HCT116 (cell line): ENCODE measurements at regions not wholly inside any gene's neighbourhood (a gene's known extent, or its start where the extent isn't known, plus 50 kb on each side); places are given as distances from the start of the nearest gene placed in this dataset.

ENCODE experiments used
- ATAC-seq: fragments of 200-7000 bp; cut with Tn5 transposase; 2 replicates; pipeline ENCODE4 v1.9.1; 2020; ENCODE audit warnings: mild to moderate bottlenecking, moderate library complexity
- BruUV-seq: library from RNA; stranded (reverse); fragments of 400-500 nt; replicated peaks from 2 replicates; lab custom pipeline; 2021; lab: Mats Ljungman, UMichigan
- CTCF ChIA-PET: fragments of 300-600 bp; sonication (Branson Sonifier 250); formaldehyde crosslinking; loops from one replicate; lab custom pipeline; 2021; ENCODE audit warnings: antibody characterized with exemption; lab: Charles Lee
- POLR2A ChIA-PET: fragments of 300-600, 350-600 bp; sonication (Branson Sonifier 250); formaldehyde crosslinking; loops from one replicate; lab custom pipeline; 2021; ENCODE audit warnings: antibody characterized with exemption; lab: Charles Lee
- RAD21 ChIA-PET, 2 experiments: fragments of 300-600 bp; sonication (Branson Sonifier 250); formaldehyde crosslinking; loops; one replicate each; lab custom pipeline; 2023; ENCODE audit warnings: low total read pairs in 2 of 2; ENCODE audit not compliant: uncharacterized antibody in 2 of 2, unreplicated experiment in 2 of 2, low non-redundant PET in 1 of 2; lab: Charles Lee
- DNase-seq: peaks from one replicate; pipeline ENCODE4 v3.0.0-alpha.2; 2010; ENCODE audit warnings: low read depth, low spot score
- H2AFZ ChIP-seq: fragments of 200-600 bp; shearing (Covaris generic), sonication (generic); 2 replicates; pipeline ENCODE4 v1.6.1; 2017; ENCODE audit warnings: low read depth, mixed run types, mixed read lengths, antibody characterized with exemption, low read length; ENCODE audit not compliant: poor library complexity, severe bottlenecking
- H3K27ac ChIP-seq: 2 replicates; pipeline ENCODE4 v1.5.1; 2012; ENCODE audit warnings: low read depth, low read length
- H3K27me3 ChIP-seq: fragments of 200-600 bp; sonication (generic); 2 replicates; pipeline ENCODE4 v1.6.1; 2016; ENCODE audit warnings: mixed run types, low read length, mixed read lengths; ENCODE audit not compliant: insufficient read depth
- H3K36me3 ChIP-seq, 2 experiments: fragments of 200-500 bp in 1 of 2; fragments of 200-600 bp in 1 of 2; sonication (Bioruptor generic) in 1 of 2; sonication (generic) in 1 of 2; 2 replicates each; pipeline versions ENCODE4 v1.5.1 to v1.6.1; 2014 to 2016; ENCODE audit warnings: low read length in 2 of 2, inconsistent platforms in 1 of 2, mixed read lengths in 1 of 2, mixed run types in 1 of 2; ENCODE audit not compliant: insufficient read depth in 2 of 2, control insufficient read depth in 1 of 2
- H3K4me1 ChIP-seq, 2 experiments: fragments of 200-600 bp in 1 of 2; sonication (generic) in 1 of 2; 2 replicates each; pipeline versions ENCODE4 v1.5.1 to v1.6.1; 2012 to 2017; ENCODE audit warnings: low read length in 2 of 2, inconsistent platforms in 1 of 2, mild to moderate bottlenecking in 1 of 2, mixed read lengths in 1 of 2, mixed run types in 1 of 2, moderate library complexity in 1 of 2; ENCODE audit not compliant: insufficient read depth in 2 of 2, control insufficient read depth in 1 of 2
- H3K4me2 ChIP-seq: fragments of 200-600 bp; sonication (generic); 2 replicates; pipeline ENCODE4 v1.6.1; 2017; ENCODE audit warnings: mixed run types, low read length, mixed read lengths
- H3K4me3 ChIP-seq, 2 experiments: fragments of 200-600 bp in 1 of 2; sonication (generic) in 1 of 2; replicated peaks in 1 of 2; 2 replicates each; pipeline ENCODE4 v1.5.1; 2011 to 2016; ENCODE audit warnings: low read length in 2 of 2, control low read depth in 1 of 2, low read depth in 1 of 2, mild to moderate bottlenecking in 1 of 2, mixed read lengths in 1 of 2, mixed run types in 1 of 2
- H3K79me2 ChIP-seq: fragments of 200-600 bp; sonication (generic); 2 replicates; pipeline ENCODE4 v1.6.1; 2017; ENCODE audit warnings: mild to moderate bottlenecking, mixed run types, low read length, moderate library complexity, mixed read lengths; ENCODE audit not compliant: insufficient read depth
- H3K9ac ChIP-seq: fragments of 200-600 bp; sonication (generic); 2 replicates; pipeline ENCODE4 v1.6.1; 2016; ENCODE audit warnings: low read length, mixed read lengths
- H3K9me2 ChIP-seq: fragments of 200-600 bp; sonication (generic), shearing (Covaris generic); 2 replicates; pipeline ENCODE4 v1.6.1; 2017; ENCODE audit warnings: mixed run types, mild to moderate bottlenecking, moderate library complexity; ENCODE audit not compliant: insufficient read depth
- H3K9me3 ChIP-seq, 2 experiments: fragments of 200-500 bp in 1 of 2; fragments of 200-600 bp in 1 of 2; sonication (Bioruptor generic) in 1 of 2; sonication (generic) in 1 of 2; 2 replicates each; pipeline ENCODE4 v1.6.1; 2014 to 2017; ENCODE audit warnings: low read length in 2 of 2, mixed read lengths in 2 of 2, inconsistent platforms in 1 of 2, low read depth in 1 of 2, mild to moderate bottlenecking in 1 of 2, mixed run types in 1 of 2, moderate library complexity in 1 of 2; ENCODE audit not compliant: control insufficient read depth in 1 of 2, insufficient read depth in 1 of 2
- H4K20me1 ChIP-seq: fragments of 200-600 bp; sonication (generic), shearing (Covaris generic); 2 replicates; pipeline ENCODE4 v1.6.1; 2017; ENCODE audit warnings: mixed run types, mild to moderate bottlenecking, moderate library complexity; ENCODE audit not compliant: insufficient read depth
- EGR1 ChIP-seq: IDR thresholded peaks from 2 replicates; pipeline ENCODE4 v1.6.1; 2012; ENCODE audit warnings: low read depth
- ELF1 ChIP-seq: IDR thresholded peaks from 2 replicates; pipeline ENCODE4 v1.6.1; 2012; ENCODE audit warnings: low read depth, borderline replicate concordance
- EZH2 ChIP-seq: fragments of 200-600 bp; sonication (generic); IDR thresholded peaks from 2 replicates; pipeline ENCODE4 v1.6.1; 2017; ENCODE audit warnings: antibody characterized with exemption, mixed run types
- FOSL1 ChIP-seq: IDR thresholded peaks from 2 replicates; pipeline ENCODE4 v1.6.1; 2012; ENCODE audit warnings: low read depth
- YY1 ChIP-seq: IDR thresholded peaks from 2 replicates; pipeline ENCODE4 v1.6.1; 2011; ENCODE audit warnings: low read length, low read depth, moderate library complexity, mild to moderate bottlenecking; ENCODE audit not compliant: insufficient replicate concordance; ENCODE audit errors: extremely low read depth
- ZNF274 ChIP-seq: fragments of 200-500 bp; sonication (Bioruptor generic); IDR thresholded peaks from 2 replicates; pipeline ENCODE4 v1.6.1; 2014; ENCODE audit warnings: mild to moderate bottlenecking, low read depth, low read length, inconsistent platforms
- intact Hi-C: fragments of 100-400 bp; cut with micrococcal nuclease; formaldehyde crosslinking; loops from 2 replicates; pipeline ENCODE4 v1.10.0; 2022

GRCh38 chr19:28228854-28229253, 984.1 kb downstream of the UQCRFS1 start (continued):
- no peak for TF ChIP-seq FOSL1
- TF ChIP-seq YY1, result no peak
- no peak for TF ChIP-seq EGR1

- Histone ChIP-seq H3K9me2 (no peaks in the 10 kb centered on the region), H4K20me1 (no peaks in the 10 kb centered on the region), H3K79me2 (no peaks in the 10 kb centered on the region), H3K36me3 (no peaks in the 10 kb centered on the region), H3K27me3 (no peaks in the 10 kb centered on the region), H3K27ac (no peak overlapping the region), H3K9me3 (peaks cover 10 to 33% of the 10 kb centered on the region in 2 experiments; a peak in 2 of 4 replicates), H3K4me1 (no peaks in the 10 kb centered on the region), H3K4me3 (no peak overlapping the region), H3K9ac (no peak overlapping the region), H3K4me2 (no peak overlapping the region), H2AFZ (no peak overlapping the region)
- BruUV-seq, result no TSS peak
- CTCF ChIA-PET, result no interaction called here
- DNase-seq (no peak), ATAC-seq (no peak)
- POLR2A ChIA-PET, result no interaction called here
- TF ChIP-seq EGR1 (no peak), ELF1 (no peak), EZH2 (no peak)
- RAD21 ChIA-PET, result no interaction called here
- intact Hi-C loops, result no loop called here
Measured at GRCh38 chr19:28224441-28224840, 988.5 kb downstream of the UQCRFS1 start.

DNA sequence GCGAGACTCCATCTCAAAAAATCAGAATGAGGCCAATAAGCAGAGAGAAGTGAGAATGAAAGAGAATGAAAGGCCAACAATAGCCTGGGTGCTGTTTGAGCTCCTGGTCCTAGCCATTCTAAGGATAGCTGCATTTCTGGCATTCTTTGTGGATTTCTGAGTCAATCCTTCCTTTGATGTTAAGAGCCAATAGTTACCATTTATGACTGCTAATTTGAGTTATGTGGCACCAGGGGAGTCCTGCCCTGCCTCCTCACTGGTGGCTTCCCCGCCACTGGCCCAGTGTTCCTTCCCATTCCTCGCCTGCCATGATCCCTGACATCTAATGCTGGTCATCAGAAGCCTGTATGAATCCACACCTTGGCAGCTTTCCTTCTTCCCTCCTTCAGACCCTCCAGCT, 991.2 kb downstream of the UQCRFS1 start:
- no peaks in the 10 kb centered on the region for H3K27me3 ChIP-seq
- H3K27ac ChIP-seq, result no peak overlapping the region
- no peaks in the 10 kb centered on the region for H4K20me1 ChIP-seq
- DNase-seq (no peak), ATAC-seq (no peak)
- POLR2A ChIA-PET, result no interaction called here
- H3K9me2 ChIP-seq, result no peaks in the 10 kb centered on the region
- no peak overlapping the region for H3K4me2 ChIP-seq
- H3K4me3 ChIP-seq, result no peak overlapping the region
- no peak overlapping the region for H2AFZ ChIP-seq
- BruUV-seq, result no TSS peak
- H3K79me2 ChIP-seq, result no peaks in the 10 kb centered on the region
- no peaks in the 10 kb centered on the region for H3K36me3 ChIP-seq
- no peak overlapping the region for H3K9ac ChIP-seq
- peaks cover 10 to 37% of the 10 kb centered on the region in 2 experiments; a peak in 2 of 4 replicates for H3K9me3 ChIP-seq
- H3K4me1 ChIP-seq, result no peaks in the 10 kb centered on the region
- intact Hi-C loops, result no loop called here
- RAD21 ChIA-PET, result no interaction called here
- CTCF ChIA-PET, result no interaction called here
- TF ChIP-seq ZNF274 (no peak), EGR1 (no peak)
- TF ChIP-seq, all 23 proteins: peak for 0
